Epidermal melanocyte (primary cell): ENCODE measurements at regions not wholly inside any gene's neighbourhood (a gene's known extent, or its start where the extent isn't known, plus 50 kb on each side); places are given as distances from the start of the nearest gene placed in this dataset.
"Not testable (repeated sequence)": the region's sequence is repeated elsewhere in the genome, so short reads cannot be mapped to it uniquely, and the experiment has no call there.

Experiments used
- DNase-seq: peaks from one replicate; pipeline ENCODE4 v3.0.0; 2011; ENCODE audit warnings: low spot score; ENCODE audit not compliant: insufficient read length

DNA sequence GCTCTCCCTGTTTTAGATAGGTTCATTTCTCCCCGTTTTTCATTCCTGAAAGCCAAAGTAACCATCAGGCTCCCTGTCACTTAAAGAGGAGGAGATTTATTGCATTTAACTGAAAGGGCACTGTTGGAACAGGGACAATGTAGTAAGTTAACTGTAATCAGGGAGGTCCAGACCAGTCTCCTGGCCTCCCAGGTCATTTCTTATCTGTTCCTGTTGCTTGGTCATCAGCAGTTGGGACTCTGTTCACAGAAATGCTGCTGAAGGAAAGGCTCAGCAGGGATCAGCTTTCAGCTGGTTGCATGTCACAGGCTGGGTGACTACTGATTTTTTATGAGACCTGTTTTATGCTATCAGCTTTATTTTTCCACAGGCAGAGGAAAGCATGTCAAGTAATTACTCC lies 622.6 kb upstream of the GOT2 start:
- no peak for DNase-seq

DNA sequence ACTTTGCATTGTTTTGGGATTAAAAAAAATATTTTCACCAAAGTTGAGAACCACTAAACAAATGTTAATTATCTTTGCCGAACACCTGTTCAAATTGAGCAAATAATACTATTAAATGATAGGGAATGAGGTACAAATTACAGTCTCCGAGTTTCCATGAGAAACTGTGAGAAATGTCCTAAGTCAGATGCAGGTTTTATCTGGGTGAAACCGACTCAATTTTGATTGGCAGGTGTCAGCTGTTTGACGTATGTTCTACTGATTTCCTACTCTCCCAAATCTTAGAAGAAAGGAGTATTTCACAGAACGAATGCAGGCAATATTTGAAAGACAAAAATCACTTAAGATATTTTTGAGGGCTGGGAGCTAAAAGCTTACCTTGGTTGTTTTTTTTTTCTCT lies 622.0 kb upstream of the GOT2 start:
- no peak for DNase-seq

DNA sequence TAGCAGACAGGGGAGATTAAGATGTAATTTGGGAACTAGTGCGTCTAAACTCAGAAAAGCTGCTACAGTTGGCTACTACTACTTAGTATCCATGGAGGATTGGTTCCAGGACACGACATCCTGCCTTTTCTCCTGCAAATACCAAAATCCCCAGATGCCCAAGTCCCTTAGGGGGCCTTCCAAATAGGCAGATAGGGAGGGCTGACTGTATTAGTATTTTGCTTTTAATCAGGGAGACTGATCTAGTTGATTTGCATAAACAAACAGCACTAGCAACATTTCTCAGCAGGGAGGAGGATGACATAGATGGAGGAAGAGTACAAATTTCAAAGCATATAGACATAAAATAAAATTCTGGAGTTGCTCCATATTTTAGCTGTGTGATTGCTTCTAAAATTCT lies 621.6 kb upstream of the GOT2 start:
- DNase-seq, result no peak

DNA sequence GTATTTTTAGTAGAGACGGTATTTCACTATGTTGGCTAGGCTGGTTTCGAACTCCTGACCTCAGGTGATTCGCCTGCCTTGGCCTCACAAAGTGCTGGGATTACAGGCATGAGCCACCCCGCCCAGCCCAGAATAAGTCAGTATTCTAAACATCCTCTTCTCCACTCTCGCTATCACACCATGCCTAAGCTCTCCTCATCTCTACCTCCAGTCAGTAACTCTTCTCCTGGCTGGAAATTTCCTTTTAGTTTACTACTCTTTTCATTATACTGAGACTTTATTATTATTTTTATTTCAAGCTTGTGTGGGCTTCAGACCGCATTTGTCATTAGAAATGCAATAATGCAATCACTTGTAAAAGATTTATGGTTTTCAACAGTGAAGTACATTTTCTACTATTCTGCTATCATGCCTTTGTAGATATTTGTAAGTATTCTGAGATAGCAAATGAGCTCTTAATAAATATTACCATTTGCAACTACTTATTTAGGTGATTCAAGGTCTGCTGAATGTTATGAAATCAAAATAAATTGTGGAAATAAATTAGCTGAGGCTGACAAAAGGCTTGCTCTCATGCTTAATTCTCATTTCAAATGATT lies 617.3 kb upstream of the GOT2 start:
- no peak for DNase-seq

DNA sequence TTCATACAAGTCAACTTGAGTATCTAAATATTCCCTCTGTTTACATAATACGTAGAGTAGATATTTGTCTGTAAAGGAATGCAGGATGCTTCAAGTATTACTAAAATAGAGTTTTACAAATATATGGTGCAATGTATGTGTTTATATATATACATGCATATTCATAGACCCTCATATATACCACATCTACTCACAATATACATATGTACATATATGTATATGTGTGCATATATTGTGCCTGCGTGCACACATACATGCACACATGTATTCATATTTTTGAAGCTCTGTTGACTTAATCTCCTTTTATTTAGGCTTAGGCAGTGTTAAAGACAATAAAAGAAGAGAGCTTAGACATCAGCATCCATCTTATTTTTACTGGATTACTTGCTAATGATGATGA lies 616.6 kb upstream of the GOT2 start:
- no peak for DNase-seq

DNA sequence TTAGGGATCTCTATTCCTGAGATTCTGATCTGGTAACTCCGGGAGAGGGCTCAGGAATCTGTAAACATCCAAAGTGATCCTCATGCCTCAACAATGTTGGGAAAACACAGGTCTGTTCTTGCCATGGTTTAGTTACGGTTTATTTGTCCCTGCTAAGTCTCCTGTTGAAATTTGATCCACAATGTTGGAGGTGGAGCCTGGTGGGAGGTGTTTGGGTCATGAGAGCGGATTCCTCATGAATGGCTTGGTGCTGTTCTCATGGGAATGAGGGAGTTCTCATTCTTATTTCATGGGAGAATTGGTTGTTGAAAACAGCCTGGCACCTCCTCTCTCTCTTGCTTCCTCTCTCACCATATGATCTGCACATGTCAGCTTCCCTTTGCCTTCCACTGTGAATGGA lies 608.6 kb upstream of the GOT2 start:
- DNase-seq, result no peak

DNA sequence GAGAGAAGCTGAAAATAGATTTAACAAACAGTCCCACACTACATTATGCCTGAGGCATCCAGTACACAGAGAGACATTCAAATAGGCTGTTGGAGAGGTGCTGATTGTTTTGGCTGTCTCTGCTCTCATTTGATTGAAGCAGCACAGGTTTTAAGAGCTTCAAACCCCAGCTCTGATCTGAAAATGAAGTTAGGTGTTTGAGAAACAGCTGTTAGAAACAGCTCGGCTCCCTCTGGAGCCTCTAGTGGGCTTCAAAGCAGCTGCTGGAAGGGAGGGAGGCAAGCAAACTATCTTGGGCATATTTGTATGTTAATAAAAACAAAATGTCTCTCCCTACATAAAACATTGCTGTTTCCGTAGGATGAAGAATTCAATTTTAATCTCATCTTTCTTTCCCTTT lies 607.3 kb upstream of the GOT2 start:
- no peak for DNase-seq

DNA sequence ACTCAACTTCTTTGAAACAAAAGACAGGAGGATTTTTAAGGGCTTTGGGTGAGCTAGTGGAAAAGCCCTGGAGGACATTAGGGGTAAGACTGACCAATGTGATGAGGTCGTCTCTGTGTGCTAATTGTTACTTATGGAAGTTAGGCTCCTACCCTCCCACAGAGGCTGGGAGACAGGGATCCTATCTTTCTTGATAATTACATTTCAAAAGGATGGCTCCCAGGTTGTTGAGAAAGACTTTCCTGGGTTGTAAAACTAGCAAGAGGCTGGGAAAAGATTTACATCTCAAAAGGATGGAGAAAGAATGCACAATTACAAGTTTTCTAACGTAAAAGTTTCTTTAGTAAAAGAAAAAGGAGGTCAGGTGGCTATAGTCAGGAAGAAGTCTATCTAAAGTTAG lies 605.8 kb upstream of the GOT2 start:
- DNase-seq, result no peak

DNA sequence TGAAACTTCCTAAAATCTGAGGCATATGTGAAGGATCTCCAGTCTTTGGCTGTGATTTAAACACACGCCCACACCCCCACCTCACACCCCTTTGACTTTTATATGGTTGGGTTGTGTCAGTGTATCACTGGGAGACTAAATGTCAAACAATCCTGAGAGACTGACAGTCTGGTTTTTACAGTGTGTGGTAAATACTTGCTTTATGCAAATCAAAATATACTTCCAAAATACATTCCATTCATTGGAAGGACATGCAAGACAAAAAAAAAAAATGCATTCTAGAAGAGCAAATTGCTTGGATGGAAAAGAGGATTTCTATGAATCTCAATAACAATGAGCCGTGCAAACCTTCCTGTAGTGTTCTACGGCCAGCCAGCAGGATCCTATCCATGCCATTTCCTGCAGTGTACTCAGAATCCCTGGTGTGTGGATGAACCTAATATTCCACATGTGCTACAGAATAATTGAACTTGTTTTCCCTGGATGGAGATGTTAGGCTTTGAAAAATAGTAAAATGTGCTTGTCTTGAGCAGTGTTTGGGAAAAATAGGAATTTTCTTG lies 602.1 kb upstream of the GOT2 start:
- DNase-seq, result no peak

DNA sequence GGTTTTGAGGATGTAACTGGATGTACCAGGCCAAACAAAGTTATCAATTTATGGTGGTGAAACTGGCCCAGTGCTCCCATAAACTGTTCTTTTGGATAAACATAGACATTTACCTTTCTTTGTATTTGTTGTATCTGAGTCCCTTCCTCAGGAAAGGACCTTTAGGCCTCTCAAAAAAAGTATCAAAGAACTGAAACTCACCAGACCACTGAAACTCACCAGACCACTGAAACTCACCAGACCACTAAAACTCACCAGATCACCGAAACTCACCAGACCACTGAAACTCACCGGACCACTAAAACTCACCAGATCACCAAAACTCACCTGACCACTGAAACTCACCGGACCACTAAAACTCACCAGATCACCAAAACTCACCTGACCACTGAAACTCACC lies 597.6 kb upstream of the GOT2 start:
- DNase-seq, result not testable (repeated sequence)

DNA sequence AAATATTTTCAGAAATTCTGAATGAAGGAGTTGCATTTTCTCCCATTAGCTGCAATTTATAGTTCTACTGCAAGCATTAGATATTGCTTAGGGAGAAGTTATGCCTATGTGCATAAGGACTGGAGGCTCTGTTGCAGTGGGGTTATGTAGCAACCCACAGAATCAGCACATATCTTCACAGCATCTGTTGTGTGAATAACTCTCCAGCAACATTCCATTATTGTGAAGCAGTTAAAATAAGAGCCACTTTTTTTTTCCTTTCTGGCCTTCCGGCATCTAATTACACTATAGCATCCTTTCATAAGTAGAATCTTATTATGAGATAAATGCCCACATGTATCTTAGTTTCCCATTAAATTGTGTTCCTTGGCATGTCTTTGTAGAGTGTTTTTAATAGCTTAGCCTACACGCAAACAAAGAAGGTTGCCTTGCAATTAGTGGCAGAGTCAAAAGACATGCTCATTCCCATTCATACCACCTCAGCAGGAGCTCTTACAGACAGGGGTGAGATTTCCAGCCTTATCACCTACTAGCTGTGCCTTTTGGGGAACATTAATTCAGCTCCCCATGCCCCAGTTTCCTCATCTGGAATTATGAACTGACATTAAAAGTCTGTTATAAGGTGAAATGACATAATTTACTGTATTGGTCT lies 596.0 kb upstream of the GOT2 start:
- DNase-seq, result no peak

DNA sequence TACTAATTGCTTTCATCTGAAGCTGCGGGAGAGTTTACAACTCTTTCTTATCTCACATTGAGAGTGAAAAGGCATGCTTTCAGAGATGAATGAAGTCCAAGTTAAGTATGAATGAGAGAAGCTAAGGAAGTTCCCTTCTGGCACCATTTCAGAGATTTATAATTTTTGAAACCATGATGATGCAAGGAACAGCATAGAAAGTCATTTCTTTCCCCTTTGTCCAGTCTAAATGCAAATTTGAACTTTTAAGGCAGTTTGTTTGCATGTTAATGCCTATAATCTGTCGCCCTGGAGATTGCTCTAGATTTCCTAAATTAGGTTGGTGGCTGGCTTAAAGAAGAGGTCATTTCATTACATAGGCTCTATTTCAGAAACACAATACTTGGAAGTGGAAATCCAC lies 594.8 kb upstream of the GOT2 start:
- DNase-seq, result no peak

DNA sequence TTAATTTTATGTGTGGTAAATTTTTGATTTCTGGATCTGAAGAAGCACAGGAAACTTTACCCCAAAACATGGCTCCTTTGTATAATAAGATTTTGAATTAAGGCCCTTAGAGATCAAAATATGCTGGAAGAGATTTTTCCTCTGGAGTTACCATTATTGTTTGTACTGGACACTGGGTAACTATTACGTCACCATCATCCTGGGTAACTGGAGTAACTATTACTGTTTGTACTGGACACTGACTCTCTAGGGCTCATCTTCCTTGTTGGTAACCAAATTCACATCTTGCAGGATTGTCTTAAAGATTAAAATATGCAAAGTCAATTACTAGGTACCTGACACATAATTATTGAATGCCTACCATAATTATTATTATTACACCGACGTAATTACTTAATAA lies 593.8 kb upstream of the GOT2 start:
- DNase-seq, result no peak

DNA sequence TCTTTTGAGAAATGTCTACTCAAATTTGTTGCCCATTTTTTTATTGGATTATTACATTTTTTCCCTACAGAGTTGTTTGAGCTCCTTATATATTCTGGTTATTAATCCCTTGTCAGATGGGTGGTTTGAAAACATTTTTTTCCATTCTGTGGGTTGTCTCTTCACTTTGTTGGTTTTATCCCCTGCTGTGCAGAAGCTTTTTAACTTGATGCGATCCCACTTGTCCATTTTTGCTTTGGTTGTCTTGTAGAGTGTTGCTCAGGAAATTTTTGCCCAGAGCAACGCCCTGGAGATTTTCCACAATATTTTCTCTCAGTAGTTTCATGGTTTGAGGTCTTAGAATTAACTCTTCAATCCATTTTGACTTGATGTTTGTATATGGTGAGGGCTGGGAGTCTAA lies 592.8 kb upstream of the GOT2 start:
- DNase-seq, result no peak

DNA sequence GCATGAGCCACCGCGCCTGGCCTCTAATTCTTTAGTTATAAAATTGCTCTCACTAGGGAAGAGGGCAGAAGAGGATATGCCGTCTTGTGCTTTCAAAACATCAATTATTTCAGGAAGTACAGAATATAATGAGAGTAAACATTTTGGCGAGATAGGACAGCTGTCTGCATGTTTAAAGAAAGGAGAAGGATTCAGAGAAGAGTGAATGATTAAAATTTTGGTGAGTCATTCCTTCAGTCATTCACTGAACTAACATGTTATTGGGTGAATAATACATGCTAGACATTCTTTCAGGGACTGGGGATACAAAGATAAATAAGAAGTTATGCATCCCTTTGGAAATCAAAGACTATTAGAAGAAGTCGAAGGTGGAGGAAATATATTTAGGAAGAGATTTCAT lies 590.3 kb upstream of the GOT2 start:
- DNase-seq, result no peak

DNA sequence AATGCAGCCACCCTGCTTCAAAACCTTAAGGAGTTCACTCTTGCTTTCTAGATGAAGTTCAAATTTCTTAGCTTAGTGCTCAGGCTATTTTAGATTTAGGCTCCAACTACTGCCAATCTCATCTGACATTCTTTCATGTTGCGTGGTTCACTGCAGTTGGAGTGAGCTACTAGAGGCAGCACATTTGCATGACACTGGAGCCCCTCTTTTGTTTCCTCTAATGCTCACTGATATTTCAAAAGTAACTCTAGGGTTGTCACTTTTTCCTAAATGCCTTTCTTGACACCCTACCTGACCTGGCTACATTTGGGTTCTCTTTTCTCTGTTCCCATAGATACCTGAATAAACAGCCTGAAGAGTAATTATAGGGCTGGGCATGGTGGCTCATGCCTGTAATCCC lies 586.5 kb upstream of the GOT2 start:
- no peak for DNase-seq

DNA sequence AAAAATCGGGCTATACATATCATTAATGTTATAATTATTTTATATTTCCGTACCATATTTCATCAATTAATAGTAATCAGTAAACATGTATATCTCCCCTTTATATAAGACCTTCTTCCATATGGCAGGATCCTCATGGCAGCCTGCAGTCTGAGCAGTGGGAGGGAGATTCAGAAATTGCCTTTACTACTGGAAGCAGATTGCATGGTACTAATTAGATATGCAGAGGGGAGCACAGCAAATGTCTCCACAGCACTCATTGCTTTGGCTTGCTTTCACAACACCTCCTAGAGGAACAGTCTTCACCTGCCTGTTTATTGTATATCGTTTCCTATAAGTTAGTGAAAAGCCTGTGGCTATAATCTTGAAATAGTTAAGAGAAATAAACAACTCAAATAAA lies 585.8 kb upstream of the GOT2 start:
- no peak for DNase-seq

DNA sequence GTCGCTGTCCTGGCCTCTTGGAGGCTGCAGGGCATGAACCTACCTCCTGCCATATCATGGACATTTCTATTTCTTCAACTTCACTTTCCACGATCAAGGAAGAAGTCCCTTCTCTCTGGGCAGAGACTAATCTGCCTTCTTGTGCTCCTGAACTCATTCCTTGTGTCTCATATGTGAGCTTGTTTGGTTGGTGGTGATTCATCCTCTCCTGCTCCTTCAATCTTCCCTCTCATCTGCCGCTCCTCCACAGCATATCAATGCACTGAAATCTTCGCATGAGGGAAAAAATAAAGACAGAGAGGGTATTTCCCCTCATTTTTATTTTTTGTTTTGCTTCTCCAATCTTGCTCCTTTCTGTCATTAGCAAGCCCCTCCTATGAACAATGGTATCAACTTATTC lies 571.7 kb upstream of the GOT2 start:
- no peak for DNase-seq

DNA sequence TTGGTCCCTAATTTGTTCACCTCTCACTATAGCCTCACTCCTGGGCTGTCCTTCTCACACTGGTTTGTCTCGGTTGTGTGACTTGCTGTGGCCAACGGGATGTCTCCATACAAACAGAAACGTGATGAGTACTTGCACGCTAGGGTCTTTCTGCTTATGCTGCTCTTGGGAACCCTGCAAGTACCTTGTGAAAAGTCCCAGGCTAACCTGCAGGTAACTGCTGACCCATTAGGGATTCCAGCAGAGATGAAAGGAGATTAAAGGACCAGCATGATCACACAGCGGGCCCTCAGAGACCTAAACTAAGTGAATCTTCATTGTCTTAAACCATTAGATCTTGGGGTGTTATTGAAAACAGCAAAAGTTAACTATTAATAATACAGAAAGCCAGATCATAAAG lies 562.8 kb upstream of the GOT2 start:
- DNase-seq, result no peak

DNA sequence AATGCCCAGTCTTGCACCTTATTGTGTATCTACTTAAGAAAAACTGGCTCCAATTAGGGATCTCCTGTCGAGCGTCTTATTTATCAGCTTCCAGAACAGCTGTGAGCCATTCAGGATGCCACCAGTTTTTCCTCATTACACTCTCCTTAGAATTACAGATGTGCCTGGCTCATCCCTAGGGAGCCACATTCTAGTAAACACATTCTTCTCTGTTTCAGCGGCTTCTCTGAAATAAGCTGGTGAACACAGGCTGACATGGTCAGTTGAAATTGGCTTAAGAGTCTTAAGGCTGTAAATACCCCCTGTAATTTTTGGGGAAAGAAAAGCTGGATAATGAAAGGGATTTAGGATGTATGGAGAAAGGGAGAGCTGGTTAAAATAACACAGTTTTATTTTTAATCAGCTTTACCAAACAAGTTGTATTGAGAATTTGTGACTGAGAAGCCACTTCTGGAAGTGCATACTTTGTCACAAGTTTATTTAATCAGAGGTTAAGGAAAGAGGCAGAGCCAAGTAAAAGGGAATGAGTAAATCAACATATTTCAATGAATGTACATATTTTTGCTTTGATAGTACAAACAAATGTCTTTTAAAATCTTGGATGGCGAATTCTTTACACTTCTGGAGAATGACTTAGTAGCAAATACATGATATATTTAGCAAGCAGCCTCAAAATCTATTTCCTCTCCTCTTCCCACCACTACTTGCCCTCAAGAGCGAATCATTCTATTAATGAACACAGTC lies 562.0 kb upstream of the GOT2 start:
- DNase-seq, result no peak

DNA sequence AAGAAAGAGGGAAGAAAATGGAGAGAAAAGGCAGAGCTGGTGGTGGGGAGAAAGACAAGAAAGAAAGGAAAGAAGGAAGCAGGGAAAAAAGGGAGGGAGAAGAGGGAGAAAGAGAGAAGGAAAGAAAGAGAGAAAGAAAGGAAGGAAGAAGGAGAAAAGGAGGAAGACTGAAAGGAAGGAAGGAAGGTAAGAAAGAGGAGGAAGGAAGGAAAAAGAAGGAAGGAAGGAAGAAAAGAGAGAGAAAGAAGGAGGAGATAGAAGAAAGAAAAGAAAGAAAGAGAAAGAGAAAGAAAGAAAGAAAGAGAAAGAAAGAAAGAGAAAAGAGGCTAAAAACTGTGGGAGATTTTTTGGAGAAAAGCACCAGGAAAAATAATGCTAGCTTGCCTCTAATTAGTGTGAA lies 561.4 kb upstream of the GOT2 start:
- no peak for DNase-seq

DNA sequence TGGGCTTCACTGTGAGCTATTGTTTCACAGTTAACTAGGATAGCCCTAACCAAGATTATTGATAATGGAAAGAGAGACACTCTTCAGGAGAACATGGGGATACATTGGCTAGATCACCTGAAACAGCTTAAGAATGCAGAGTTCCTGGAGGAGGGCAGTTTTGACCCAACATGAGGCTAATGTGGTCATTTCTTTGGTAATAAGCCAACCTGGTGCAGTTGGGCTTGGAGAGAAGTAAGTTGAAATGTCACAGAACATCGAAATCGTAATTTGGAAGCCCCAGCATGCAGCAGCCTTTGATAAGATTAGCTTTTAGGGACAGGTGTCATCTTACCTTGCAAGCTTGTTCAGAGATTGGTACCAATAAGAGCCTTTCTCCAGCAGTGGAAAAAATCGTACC lies 556.6 kb upstream of the GOT2 start:
- DNase-seq, result no peak

DNA sequence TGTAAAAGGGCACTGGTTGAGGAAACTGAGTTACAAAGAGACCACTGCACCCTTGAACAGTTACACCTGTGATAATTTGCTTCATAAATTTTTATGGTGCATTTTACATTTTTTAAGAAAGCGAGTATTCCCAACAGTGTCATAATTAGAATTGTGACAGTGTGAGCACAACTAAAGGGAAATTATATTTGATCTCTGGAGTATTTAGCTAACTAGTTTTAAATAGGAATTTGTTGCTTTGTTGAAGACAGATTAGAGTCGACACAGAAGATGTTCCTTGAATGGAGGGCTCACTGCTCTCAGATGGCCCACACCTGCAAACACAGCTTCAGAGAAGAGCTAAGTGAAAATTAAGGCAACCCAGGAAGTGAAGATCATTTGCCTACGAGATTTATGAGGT lies 555.0 kb upstream of the GOT2 start:
- no peak for DNase-seq
